PC-3 (cell line): ENCODE measurements at regions not wholly inside any gene's neighbourhood (a gene's known extent, or its start where the extent isn't known, plus 50 kb on each side); places are given as distances from the start of the nearest gene placed in this dataset.
A peak's percentile ranks its signal among the peaks of the same experiment; 100 is the strongest.

Experiments used
- ATAC-seq: fragments of 200-7000 bp; cut with Tn5 transposase; 2 replicates; pipeline ENCODE4 v1.9.1; 2020; ENCODE audit warnings: mild to moderate bottlenecking, moderate library complexity
- BruUV-seq: library from RNA; stranded (reverse); fragments of 400-500 nt; replicated peaks from 2 replicates; lab custom pipeline; 2021; lab: Mats Ljungman, UMichigan
- CTCF ChIA-PET: fragments of 300-600 bp; sonication (Branson Sonifier 250); formaldehyde crosslinking; loops from one replicate; lab custom pipeline; 2022; ENCODE audit warnings: antibody characterized with exemption; lab: Charles Lee
- POLR2A ChIA-PET: fragments of 300-600 bp; sonication (Branson Sonifier 250); formaldehyde crosslinking; loops from one replicate; lab custom pipeline; 2022; ENCODE audit warnings: antibody characterized with exemption; ENCODE audit not compliant: unreplicated experiment; lab: Charles Lee
- DNase-seq: peaks from one replicate; pipeline ENCODE4 v3.0.0-alpha.2; 2015
- H2AFZ ChIP-seq: fragments of 300-600 bp; sonication (generic); 2 replicates; pipeline ENCODE4 v1.6.0; 2016; ENCODE audit warnings: antibody characterized with exemption, low read length
- H3F3A ChIP-seq: fragments of 300-600 bp; sonication (generic); one replicate; pipeline ENCODE4 v1.6.0; 2017; ENCODE audit warnings: antibody characterized with exemption, low read length, control low read depth, mild to moderate bottlenecking; ENCODE audit not compliant: unreplicated experiment
- H3K27ac ChIP-seq: fragments of 300-600 bp; sonication (generic); 2 replicates; pipeline ENCODE4 v1.5.1; 2016; ENCODE audit warnings: mild to moderate bottlenecking, low read length
- H3K27me3 ChIP-seq: fragments of 300-600 bp; sonication (generic); 2 replicates; pipeline ENCODE4 v1.6.1; 2016; ENCODE audit warnings: low read length, mixed read lengths
- H3K36me3 ChIP-seq: fragments of 300-600 bp; sonication (generic); 2 replicates; pipeline ENCODE4 v1.6.1; 2016; ENCODE audit warnings: low read depth, mixed run types, low read length, mixed read lengths
- H3K4me1 ChIP-seq: fragments of 300-600 bp; sonication (generic); 2 replicates; pipeline ENCODE4 v1.5.1; 2016; ENCODE audit warnings: low read length; ENCODE audit not compliant: insufficient read depth
- H3K4me2 ChIP-seq: fragments of 300-600 bp; sonication (generic); 2 replicates; pipeline ENCODE4 v1.6.0; 2016; ENCODE audit warnings: low read length
- H3K4me3 ChIP-seq: fragments of 300-600 bp; sonication (generic); 2 replicates; pipeline ENCODE4 v1.5.1; 2016; ENCODE audit warnings: mild to moderate bottlenecking, low read length, mixed read lengths
- H3K79me2 ChIP-seq: fragments of 300-600 bp; sonication (generic); 2 replicates; pipeline ENCODE4 v1.6.1; 2017; ENCODE audit warnings: low read length, mixed read lengths
- H3K9ac ChIP-seq: fragments of 300-600 bp; sonication (generic); 2 replicates; pipeline ENCODE4 v1.6.0; 2016; ENCODE audit warnings: mild to moderate bottlenecking, low read length
- H3K9me2 ChIP-seq: fragments of 300-600 bp; sonication (generic); replicated peaks from 2 replicates; pipeline ENCODE4 v1.6.1; 2016; ENCODE audit warnings: mixed run types, low read length, mixed read lengths
- H3K9me3 ChIP-seq: fragments of 300-600 bp; sonication (generic); 2 replicates; pipeline ENCODE4 v1.6.1; 2016; ENCODE audit warnings: low read length, mixed read lengths
- H4K20me1 ChIP-seq: fragments of 300-600 bp; sonication (generic); 2 replicates; pipeline ENCODE4 v1.6.1; 2016; ENCODE audit warnings: low read length, mixed read lengths
- CTCF ChIP-seq: fragments of 300-600 bp; sonication (generic); conservative IDR thresholded peaks from 2 replicates; pipeline ENCODE4 v1.5.1; 2017; ENCODE audit warnings: antibody characterized with exemption, low read depth, mild to moderate bottlenecking, low read length
- EZH2 ChIP-seq: fragments of 300-600 bp; sonication (generic); IDR thresholded peaks from one replicate; pipeline ENCODE4 v1.6.1; 2017; ENCODE audit warnings: antibody characterized with exemption, mild to moderate bottlenecking, low read length; ENCODE audit not compliant: unreplicated experiment
- EZH2phosphoT487 ChIP-seq: fragments of 300-600 bp; sonication (generic); IDR thresholded peaks from 2 replicates; pipeline ENCODE4 v1.6.1; 2018; ENCODE audit warnings: mild to moderate bottlenecking, antibody characterized with exemption, low read length, borderline replicate concordance
- intact Hi-C: fragments of 100-400 bp; cut with micrococcal nuclease; formaldehyde crosslinking; loops from 2 replicates; pipeline ENCODE4 v1.9.0; 2023

- Histone ChIP-seq H3K27me3 (no peaks in the 10 kb centered on the region), H2AFZ (no peak overlapping the region; the same call in 1 of the 2 replicates), H3K27ac (peak overlapping the region; percentile 36), H3K4me2 (peak overlapping the region; percentile 57), H3K4me3 (no peak overlapping the region), H3K36me3 (no peaks in the 10 kb centered on the region), H3K9me2 (no peaks in the 10 kb centered on the region), H3K9me3 (no peaks in the 10 kb centered on the region), H3F3A (no peaks in the 10 kb centered on the region), H3K79me2 (no peaks in the 10 kb centered on the region), H3K9ac (no peak overlapping the region), H3K4me1 (peaks cover 27% of the 10 kb centered on the region), H4K20me1 (no peaks in the 10 kb centered on the region)
- TF ChIP-seq EZH2 (no peak), CTCF (no peak)
- peak; percentile 70 for ATAC-seq
- CTCF ChIA-PET = no interaction called here
- BruUV-seq = no TSS peak
- peak; percentile 52 for DNase-seq
- intact Hi-C loops = no loop called here
- POLR2A ChIA-PET = no interaction called here
Observed at GRCh38 chr4:165583341-165583740, 204.5 kb downstream of the CPE start.

GRCh38 chr4:165584916-165585315 is 206.1 kb downstream of the CPE start:
- ATAC-seq (no peak), DNase-seq (no peak)
- Histone ChIP-seq H3K4me3 (no peak overlapping the region), H3K9ac (no peak overlapping the region), H4K20me1 (no peaks in the 10 kb centered on the region), H3K36me3 (no peaks in the 10 kb centered on the region), H3K27me3 (no peaks in the 10 kb centered on the region), H3K4me2 (no peak overlapping the region), H3F3A (no peaks in the 10 kb centered on the region), H3K79me2 (no peaks in the 10 kb centered on the region), H2AFZ (no peak overlapping the region), H3K27ac (no peak overlapping the region), H3K9me3 (no peaks in the 10 kb centered on the region), H3K4me1 (peaks cover 27% of the 10 kb centered on the region), H3K9me2 (no peaks in the 10 kb centered on the region)
- ChIA-PET CTCF (no interaction called here), POLR2A (no interaction called here)
- TF ChIP-seq CTCF = no peak
- no peak for TF ChIP-seq EZH2
- no peak for TF ChIP-seq EZH2phosphoT487
- intact Hi-C loops = no loop called here
- BruUV-seq = no TSS peak

- H3K4me3 ChIP-seq = no peak overlapping the region
- no TSS peak for BruUV-seq
- no peak overlapping the region for H3K4me2 ChIP-seq
Observed at GRCh38 chr4:165588534-165589315, 209.9 kb downstream of the CPE start.

More at GRCh38 chr4:165588534-165589315, 209.9 kb downstream of the CPE start:
- ChIA-PET CTCF (no interaction called here), POLR2A (no interaction called here)
- Histone ChIP-seq H3K9ac (no peak overlapping the region), H3K27me3 (no peaks in the 10 kb centered on the region), H3K79me2 (no peaks in the 10 kb centered on the region), H3K36me3 (no peaks in the 10 kb centered on the region), H3F3A (no peaks in the 10 kb centered on the region), H3K9me2 (no peaks in the 10 kb centered on the region), H3K9me3 (no peaks in the 10 kb centered on the region), H4K20me1 (no peaks in the 10 kb centered on the region), H3K4me1 (0 out of 2 replicates have a peak, but pooled peaks cover 1% of the 10 kb centered on the region), H2AFZ (no peak overlapping the region), H3K27ac (no peak overlapping the region)
- ATAC-seq (no peak), DNase-seq (no peak)
- intact Hi-C loops = no loop called here
- TF ChIP-seq EZH2phosphoT487 (no peak), CTCF (no peak), EZH2 (no peak)
